Neural crest cell (in vitro differentiated cells): ENCODE measurements at regions not wholly inside any gene's neighbourhood (a gene's known extent, or its start where the extent isn't known, plus 50 kb on each side); places are given as distances from the start of the nearest gene placed in this dataset.

ENCODE experiments used
- DNase-seq: peaks from one replicate; pipeline ENCODE4 v3.0.0; 2021; ENCODE audit warnings: low read depth, mixed read lengths, low spot score
- H3K27ac Mint-ChIP-seq: one replicate; pipeline ENCODE4 v1.8.0; 2021; ENCODE audit warnings: mild to moderate bottlenecking, mixed read lengths; ENCODE audit not compliant: unreplicated experiment
- H3K27me3 Mint-ChIP-seq: 2 replicates; pipeline ENCODE4 v1.8.0; 2021; ENCODE audit warnings: low read depth, mild to moderate bottlenecking, mixed read lengths
- H3K36me3 Mint-ChIP-seq: 2 replicates; pipeline ENCODE4 v1.8.0; 2021; ENCODE audit warnings: low read depth, mild to moderate bottlenecking, mixed read lengths
- H3K4me1 Mint-ChIP-seq: 2 replicates; pipeline ENCODE4 v1.8.0; 2021; ENCODE audit warnings: mixed read lengths
- H3K4me3 Mint-ChIP-seq: one replicate; pipeline ENCODE4 v1.8.0; 2021; ENCODE audit warnings: mild to moderate bottlenecking, mixed read lengths
- H3K9me3 Mint-ChIP-seq: 2 replicates; pipeline ENCODE4 v1.8.0; 2021; ENCODE audit warnings: mixed read lengths
- TF ChIP-seq, protein P1 (sequence below): fragments of 200-600 bp; sonication (generic); conservative IDR thresholded peaks from 2 replicates; pipeline ENCODE4 v1.5.0; 2021; ENCODE audit warnings: antibody characterized with exemption, mild to moderate bottlenecking

GRCh38 chr13:34001389-34001788, 183.4 kb downstream of the RFC3 start:
- Mint-ChIP-seq H3K9me3 (no peaks in the 10 kb centered on the region), H3K27ac (no peak overlapping the region), H3K36me3 (no peaks in the 10 kb centered on the region), H3K27me3 (no peaks in the 10 kb centered on the region), H3K4me1 (no peaks in the 10 kb centered on the region), H3K4me3 (no peak overlapping the region)
- TF ChIP-seq, protein P1, sequence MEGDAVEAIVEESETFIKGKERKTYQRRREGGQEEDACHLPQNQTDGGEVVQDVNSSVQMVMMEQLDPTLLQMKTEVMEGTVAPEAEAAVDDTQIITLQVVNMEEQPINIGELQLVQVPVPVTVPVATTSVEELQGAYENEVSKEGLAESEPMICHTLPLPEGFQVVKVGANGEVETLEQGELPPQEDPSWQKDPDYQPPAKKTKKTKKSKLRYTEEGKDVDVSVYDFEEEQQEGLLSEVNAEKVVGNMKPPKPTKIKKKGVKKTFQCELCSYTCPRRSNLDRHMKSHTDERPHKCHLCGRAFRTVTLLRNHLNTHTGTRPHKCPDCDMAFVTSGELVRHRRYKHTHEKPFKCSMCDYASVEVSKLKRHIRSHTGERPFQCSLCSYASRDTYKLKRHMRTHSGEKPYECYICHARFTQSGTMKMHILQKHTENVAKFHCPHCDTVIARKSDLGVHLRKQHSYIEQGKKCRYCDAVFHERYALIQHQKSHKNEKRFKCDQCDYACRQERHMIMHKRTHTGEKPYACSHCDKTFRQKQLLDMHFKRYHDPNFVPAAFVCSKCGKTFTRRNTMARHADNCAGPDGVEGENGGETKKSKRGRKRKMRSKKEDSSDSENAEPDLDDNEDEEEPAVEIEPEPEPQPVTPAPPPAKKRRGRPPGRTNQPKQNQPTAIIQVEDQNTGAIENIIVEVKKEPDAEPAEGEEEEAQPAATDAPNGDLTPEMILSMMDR, result no peak
- DNase-seq, result no peak

- H3K9me3 Mint-ChIP-seq, result no peaks in the 10 kb centered on the region
These were observed 184.2 kb downstream of the RFC3 start for GRCh38 chr13:34002141-34002540.

GRCh38 chr13:34002924-34003323, 185.0 kb downstream of the RFC3 start:
- H3K9me3 Mint-ChIP-seq, result no peaks in the 10 kb centered on the region
- H3K36me3 Mint-ChIP-seq, result no peaks in the 10 kb centered on the region
- H3K27ac Mint-ChIP-seq, result no peak overlapping the region
- H3K4me3 Mint-ChIP-seq, result no peak overlapping the region
- TF ChIP-seq, protein P1, result no peak
- H3K27me3 Mint-ChIP-seq, result no peaks in the 10 kb centered on the region
- H3K4me1 Mint-ChIP-seq, result no peaks in the 10 kb centered on the region
- DNase-seq, result no peak

More at GRCh38 chr13:34002141-34002540, 184.2 kb downstream of the RFC3 start:
- TF ChIP-seq, protein P1, result no peak
- no peak overlapping the region for H3K4me3 Mint-ChIP-seq
- no peak for DNase-seq
- no peak overlapping the region for H3K27ac Mint-ChIP-seq
- H3K4me1 Mint-ChIP-seq, result no peaks in the 10 kb centered on the region
- H3K36me3 Mint-ChIP-seq, result no peaks in the 10 kb centered on the region
- no peaks in the 10 kb centered on the region for H3K27me3 Mint-ChIP-seq

- H3K27me3 Mint-ChIP-seq, result no peaks in the 10 kb centered on the region
- H3K4me3 Mint-ChIP-seq, result no peak overlapping the region
- TF ChIP-seq, protein P1, result no peak
- H3K36me3 Mint-ChIP-seq, result no peaks in the 10 kb centered on the region
- H3K27ac Mint-ChIP-seq, result no peak overlapping the region
- no peaks in the 10 kb centered on the region for H3K9me3 Mint-ChIP-seq
- no peaks in the 10 kb centered on the region for H3K4me1 Mint-ChIP-seq
- DNase-seq, result no peak
These were observed 185.7 kb downstream of the RFC3 start for GRCh38 chr13:34003656-34004055.

GRCh38 chr13:34004676-34005075, 186.7 kb downstream of the RFC3 start:
- Mint-ChIP-seq H3K4me1 (no peaks in the 10 kb centered on the region), H3K27ac (no peak overlapping the region), H3K36me3 (no peaks in the 10 kb centered on the region), H3K9me3 (no peaks in the 10 kb centered on the region), H3K4me3 (no peak overlapping the region), H3K27me3 (no peaks in the 10 kb centered on the region)
- TF ChIP-seq, protein P1, result no peak
- no peak for DNase-seq

DNA sequence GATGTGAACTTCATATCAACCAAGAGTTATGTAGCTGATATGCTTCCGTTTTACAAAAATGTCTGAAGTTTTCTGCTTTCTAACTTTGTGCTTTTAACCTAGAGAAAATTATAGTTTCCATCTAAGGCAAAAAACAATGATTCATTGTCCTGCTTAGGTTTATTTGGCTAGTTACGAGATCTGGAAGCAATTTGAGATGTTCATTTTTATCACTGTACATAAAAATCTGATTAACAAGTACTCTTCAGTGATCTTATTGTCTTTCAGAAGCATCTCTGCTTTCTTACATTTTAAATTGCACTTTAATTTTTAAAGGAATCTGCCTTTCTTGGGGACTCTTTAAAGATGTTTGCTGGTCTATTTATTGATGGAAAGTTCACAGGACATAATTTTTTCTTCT, 188.1 kb downstream of the RFC3 start:
- no peaks in the 10 kb centered on the region for H3K36me3 Mint-ChIP-seq
- TF ChIP-seq, protein P1, result no peak

More for the DNA sequence above, 188.1 kb downstream of the RFC3 start:
- Mint-ChIP-seq H3K27me3 (no peaks in the 10 kb centered on the region), H3K9me3 (peaks cover 2% of the 10 kb centered on the region), H3K4me1 (peaks cover 6% of the 10 kb centered on the region), H3K4me3 (no peak overlapping the region), H3K27ac (no peak overlapping the region)
- DNase-seq, result no peak
